NCI-H2196 treated with DMSO at 0.1 percent for 48 hours (cell line): ENCODE measurements at regions not wholly inside any gene's neighbourhood (a gene's known extent, or its start where the extent isn't known, plus 50 kb on each side); places are given as distances from the start of the nearest gene placed in this dataset.
"Not testable (repeated sequence)": the region's sequence is repeated elsewhere in the genome, so short reads cannot be mapped to it uniquely, and the experiment has no call there.

Source experiments
- DNase-seq: peaks from one replicate; lab custom pipeline; 2025; ENCODE audit not compliant: unreplicated experiment; lab: John Stamatoyannopoulos, UW

- DNase-seq: no peak
Observed at GRCh38 chr16:7976563-7976962, 613.7 kb downstream of the TMEM114 start.

GRCh38 chr16:7976125-7976524 is 614.2 kb downstream of the TMEM114 start:
- no peak for DNase-seq

DNA sequence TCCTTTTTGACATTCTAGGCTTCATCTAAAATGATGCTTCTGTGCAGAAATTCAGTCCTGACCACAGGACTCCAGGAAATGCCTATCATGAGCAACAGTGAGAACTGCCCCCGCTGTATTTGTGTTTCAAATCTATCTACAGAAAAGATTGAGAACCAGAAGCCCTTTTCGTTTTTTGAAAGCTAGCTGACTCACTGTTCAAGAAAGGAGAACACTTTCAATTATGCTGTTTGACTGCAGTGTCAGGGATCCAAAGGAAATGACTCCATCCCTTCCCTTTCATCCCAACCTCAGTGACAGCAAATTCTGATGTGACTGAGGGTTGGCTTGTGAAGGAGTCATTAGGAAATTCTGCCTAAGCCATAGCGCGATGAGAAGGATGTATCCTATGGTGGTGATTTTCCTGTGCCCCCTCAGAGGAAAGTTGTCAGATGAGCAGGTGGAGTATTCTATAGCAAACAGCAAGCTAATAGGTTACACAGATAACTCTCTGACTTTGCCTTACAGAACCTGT is 622.3 kb downstream of the TMEM114 start:
- no peak for DNase-seq

- no peak for DNase-seq
Observed at GRCh38 chr16:7964744-7965143, 625.6 kb downstream of the TMEM114 start.

- DNase-seq: no peak
Observed at GRCh38 chr16:7964167-7964566, 626.1 kb downstream of the TMEM114 start.

GRCh38 chr16:7962091-7962879 is 628.0 kb downstream of the TMEM114 start:
- no peak for DNase-seq

GRCh38 chr16:7957151-7957550 is 624.5 kb downstream of the RBFOX1 start:
- DNase-seq: no peak

DNA sequence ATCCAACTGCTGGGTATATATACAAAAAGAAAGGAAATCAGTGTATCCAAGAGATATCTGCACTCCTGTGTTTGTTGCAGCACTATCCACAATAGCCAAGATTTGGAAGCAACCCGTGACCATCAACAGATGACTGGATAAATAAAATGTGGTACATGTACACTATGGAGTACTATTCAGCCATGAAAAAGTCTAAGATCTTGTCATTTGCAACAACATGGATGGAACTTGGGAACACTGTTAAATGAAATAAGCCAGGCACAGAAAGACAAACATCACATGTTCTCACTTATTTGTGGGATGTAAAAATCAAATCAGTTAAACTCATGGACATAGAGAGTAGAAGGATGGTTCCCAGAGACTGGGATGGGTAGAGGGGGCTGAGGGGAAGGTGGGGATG is 620.7 kb downstream of the RBFOX1 start:
- no peak for DNase-seq

DNA sequence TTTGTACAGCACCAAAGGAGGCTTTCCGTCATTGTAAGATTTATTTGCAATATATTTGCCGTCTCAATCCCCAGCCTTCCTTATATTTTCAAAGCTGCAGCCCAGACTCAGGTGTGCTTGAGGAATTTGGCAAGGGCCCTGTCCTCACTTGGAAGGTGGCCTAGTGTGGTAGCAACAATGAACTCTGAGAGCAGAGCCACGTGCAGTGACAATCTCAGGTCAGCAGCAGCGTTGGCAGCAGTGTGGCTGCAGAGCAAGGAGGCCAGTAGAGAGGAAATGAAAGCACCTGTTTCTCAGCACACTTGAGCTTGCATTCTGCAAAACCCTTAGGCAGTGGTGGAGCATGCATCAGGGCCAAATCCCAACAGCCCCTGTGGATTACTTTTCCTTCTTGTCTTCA is 613.5 kb downstream of the RBFOX1 start:
- DNase-seq: no peak

DNA sequence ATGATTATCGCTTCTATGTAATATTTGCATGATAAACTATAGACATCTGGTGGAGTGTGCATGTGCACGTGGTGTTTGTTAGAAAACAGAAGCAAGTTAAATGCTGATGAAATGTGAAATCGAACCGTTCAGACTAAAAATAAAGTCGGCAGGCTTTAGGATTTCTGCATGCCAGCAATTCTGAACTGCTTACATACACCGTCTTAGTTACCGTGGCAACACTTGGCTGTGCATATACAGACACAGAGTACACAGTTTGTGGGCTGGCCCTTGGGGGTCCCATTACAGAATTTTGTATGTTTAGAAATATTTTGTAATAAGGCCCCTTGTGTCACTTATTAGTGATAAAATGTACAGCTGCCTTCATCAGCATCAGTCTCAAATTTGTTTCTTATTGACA is 605.5 kb downstream of the RBFOX1 start:
- DNase-seq: no peak

DNA sequence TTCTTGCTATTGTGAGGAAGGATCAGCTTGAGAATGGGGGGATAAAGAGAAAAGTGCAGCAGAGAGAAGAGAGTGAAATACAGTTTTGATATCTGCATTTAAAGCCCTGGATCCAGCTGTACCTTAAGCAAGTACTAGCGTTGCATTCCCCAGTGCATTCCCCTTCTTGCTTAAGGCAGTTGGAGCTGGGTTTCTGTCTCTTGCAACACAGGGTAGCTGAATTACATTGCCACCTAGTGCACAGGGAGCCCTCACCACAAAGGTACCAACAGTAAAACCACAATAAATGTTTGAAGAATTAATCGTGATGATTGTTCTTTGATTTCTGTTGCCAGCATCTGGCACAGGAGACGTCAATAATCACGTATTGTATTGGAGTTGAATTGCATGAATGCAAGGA is 588.7 kb downstream of the RBFOX1 start:
- no peak for DNase-seq

- no peak for DNase-seq
Observed at GRCh38 chr16:7919782-7920181, 587.1 kb downstream of the RBFOX1 start.

DNA sequence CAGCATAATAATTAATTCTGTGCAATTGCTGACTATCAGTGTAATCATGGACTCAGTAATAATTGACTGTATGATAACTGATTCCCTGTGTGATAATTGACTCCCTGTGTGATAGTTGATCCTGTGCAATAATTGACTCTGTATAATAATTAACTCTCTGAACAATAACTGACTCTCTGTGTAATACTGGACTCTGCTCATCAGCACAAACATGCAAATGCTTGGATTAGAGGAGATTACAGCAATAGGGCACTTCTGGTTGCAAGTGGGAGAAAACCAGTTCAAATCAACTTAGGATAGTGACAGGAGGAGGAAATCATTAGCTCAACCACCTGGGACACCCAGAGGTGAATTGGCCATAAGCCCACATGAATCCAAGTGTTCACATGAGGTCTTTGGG is 582.1 kb downstream of the RBFOX1 start:
- no peak for DNase-seq

GRCh38 chr16:7912132-7912531 is 579.5 kb downstream of the RBFOX1 start:
- no peak for DNase-seq

DNA sequence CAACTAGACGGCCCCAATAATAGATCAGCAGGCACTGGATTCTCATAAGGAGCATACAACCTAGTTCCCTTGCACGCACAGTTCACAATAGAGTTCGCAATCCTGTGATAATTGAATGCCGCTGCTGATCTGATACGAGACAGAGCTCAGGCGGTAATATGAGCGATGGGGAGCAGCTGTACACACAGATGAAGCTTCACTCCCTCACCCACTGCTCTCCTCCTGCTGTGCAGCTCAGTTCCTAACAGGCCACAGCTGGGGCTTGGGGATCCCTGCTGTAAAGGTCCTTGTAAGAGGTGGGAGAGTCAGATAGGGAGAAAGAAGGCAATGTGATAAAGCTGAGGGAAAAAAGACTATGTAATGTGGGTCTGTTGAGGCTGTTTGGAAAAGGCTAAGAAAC is 577.5 kb downstream of the RBFOX1 start:
- DNase-seq: no peak

GRCh38 chr16:7888411-7888810 is 555.8 kb downstream of the RBFOX1 start:
- no peak for DNase-seq

DNA sequence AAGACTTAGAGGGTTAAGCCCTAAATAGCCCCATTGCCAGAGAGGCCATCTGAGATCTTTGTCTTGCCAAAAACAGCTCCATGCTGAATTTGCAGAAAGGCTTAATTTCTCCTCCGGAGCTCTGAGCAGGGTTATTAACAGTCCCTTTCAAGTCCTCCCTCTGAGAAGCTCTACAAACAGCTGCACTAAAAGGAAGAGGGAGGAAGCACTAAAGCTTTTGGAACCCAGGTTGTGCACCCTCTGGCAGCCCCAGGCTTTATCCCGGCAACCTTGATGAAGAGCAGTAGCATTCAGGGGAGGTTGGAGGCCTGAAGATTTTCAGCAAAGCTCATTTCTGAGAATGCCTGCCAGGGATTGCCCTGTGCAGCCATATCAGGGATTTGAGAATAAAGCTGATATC is 554.7 kb downstream of the RBFOX1 start:
- DNase-seq: no peak

GRCh38 chr16:7871979-7872378 is 539.3 kb downstream of the RBFOX1 start:
- no peak for DNase-seq

DNA sequence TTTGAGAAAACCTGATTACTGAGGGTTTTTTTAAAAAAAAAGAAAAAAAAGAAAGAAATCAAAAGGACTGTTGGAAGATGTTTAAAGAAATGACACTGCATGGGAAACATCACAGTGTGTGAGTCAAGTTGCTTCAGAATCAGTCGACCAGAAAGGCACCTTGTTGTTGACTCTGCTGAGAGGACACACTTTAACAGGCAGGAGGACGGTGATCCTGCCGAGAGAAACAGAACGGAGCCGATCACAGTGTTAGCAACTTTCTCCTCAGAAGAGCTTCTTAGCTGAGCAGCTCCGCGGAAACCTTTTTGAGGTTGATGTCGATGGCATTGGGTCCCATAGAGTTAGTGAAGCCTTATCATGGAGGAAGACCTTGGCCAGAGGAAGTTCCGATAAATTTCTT is 538.7 kb downstream of the RBFOX1 start:
- DNase-seq: no peak

DNA sequence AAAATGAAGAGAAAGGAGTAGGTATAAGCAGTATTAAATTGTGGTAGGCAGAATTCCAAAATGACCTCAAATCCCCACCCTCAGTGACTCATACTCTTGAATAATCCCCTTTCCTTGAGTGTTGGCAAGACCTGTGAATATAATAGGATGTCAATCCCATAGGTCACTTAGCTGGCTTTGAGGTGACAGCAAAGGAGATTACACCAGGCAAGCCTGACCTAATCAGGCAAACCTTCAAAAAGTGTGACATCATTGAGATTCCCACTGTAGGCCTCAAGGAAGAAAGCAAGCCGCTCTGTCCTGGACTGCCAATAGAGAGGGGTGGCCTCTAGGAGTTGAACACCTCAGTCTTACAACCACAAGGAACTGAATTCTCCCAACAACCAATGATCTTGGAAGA is 535.2 kb downstream of the RBFOX1 start:
- no peak for DNase-seq

DNA sequence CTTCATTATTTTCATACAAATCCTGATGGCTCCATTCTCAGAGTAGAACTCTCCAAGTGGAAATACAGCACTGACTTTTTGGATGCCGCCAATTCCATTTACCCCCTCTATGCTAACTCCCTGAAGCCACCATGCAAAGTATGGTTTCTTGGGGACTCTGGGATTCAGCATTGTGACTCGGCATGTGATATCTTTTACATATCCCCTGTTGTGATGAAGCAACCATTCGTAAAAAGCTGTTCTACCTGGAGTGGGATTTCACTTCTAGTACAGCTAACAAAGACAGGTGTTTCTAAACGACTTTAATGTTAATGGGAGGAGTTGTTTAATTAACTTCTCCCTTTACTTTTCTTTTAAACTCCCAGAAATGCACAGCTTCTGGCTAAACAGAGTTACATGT is 533.5 kb downstream of the RBFOX1 start:
- DNase-seq: no peak

DNA sequence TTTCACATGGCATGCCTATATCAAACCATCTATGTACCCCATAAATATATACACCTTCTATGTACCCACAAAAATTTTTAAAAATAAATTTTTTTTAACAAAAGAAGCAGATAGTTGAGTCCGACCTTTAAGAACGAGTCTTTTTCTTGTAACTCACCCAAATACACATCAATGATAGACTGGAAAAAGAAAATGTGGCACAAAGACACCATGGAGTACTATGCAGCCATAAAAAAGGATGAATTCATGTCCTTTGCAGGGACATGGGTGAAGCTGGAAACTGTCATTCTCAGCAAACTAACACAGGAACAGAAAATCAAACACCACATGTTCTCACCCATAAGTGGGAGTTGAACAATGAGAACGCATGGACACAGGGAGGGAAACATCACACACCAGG is 532.7 kb downstream of the RBFOX1 start:
- DNase-seq: not testable (repeated sequence)
